T-helper 1 cell (primary cell): ENCODE measurements at regions not wholly inside any gene's neighbourhood (a gene's known extent, or its start where the extent isn't known, plus 50 kb on each side); places are given as distances from the start of the nearest gene placed in this dataset.
"Not testable (repeated sequence)": the region's sequence is repeated elsewhere in the genome, so short reads cannot be mapped to it uniquely, and the experiment has no call there.

ENCODE experiments used
- DNase-seq, 5 donors: peaks; one replicate each; pipeline ENCODE4 v3.0.0-alpha.2; 2012 to 2020

GRCh38 chr5:17829456-17829855 is 195.2 kb downstream of the TAF11L14 start:
- no peak for DNase-seq

GRCh38 chr5:17831279-17831678 is 197.0 kb downstream of the TAF11L14 start:
- no peak for DNase-seq

- no peak for DNase-seq
These were observed 198.9 kb downstream of the TAF11L14 start for GRCh38 chr5:17832949-17833745.

- no peak for DNase-seq
These were observed 203.5 kb downstream of the TAF11L14 start for GRCh38 chr5:17837757-17838156.

- no peak for DNase-seq
These were observed 204.2 kb downstream of the TAF11L14 start for GRCh38 chr5:17838469-17838868.

- no peak for DNase-seq
These were observed 205.6 kb downstream of the TAF11L14 start for GRCh38 chr5:17839848-17840247.

GRCh38 chr5:17846496-17846895 is 212.2 kb downstream of the TAF11L14 start:
- no peak for DNase-seq

- DNase-seq, result no peak
These were observed 213.0 kb downstream of the TAF11L14 start for GRCh38 chr5:17847286-17847685.

GRCh38 chr5:17852111-17852510 is 217.9 kb downstream of the TAF11L14 start:
- no peak for DNase-seq

GRCh38 chr5:17852740-17853139 is 218.5 kb downstream of the TAF11L14 start:
- DNase-seq, result no peak

- no peak for DNase-seq
These were observed 220.6 kb downstream of the TAF11L14 start for GRCh38 chr5:17854901-17855300.

GRCh38 chr5:17860660-17861315 is 226.5 kb downstream of the TAF11L14 start:
- DNase-seq, result no peak

- not testable (repeated sequence) for DNase-seq
These were observed 230.6 kb downstream of the TAF11L14 start for GRCh38 chr5:17864903-17865302.

- not testable (repeated sequence) for DNase-seq
These were observed 231.7 kb downstream of the TAF11L14 start for GRCh38 chr5:17865966-17866365.

- DNase-seq, result no peak
These were observed 237.9 kb downstream of the TAF11L14 start for GRCh38 chr5:17872204-17872603.

GRCh38 chr5:17878541-17878940 is 244.3 kb downstream of the TAF11L14 start:
- no peak for DNase-seq

GRCh38 chr5:17879276-17879675 is 245.0 kb downstream of the TAF11L14 start:
- DNase-seq, result no peak

GRCh38 chr5:17880869-17881268 is 246.6 kb downstream of the TAF11L14 start:
- DNase-seq, result no peak

GRCh38 chr5:17882760-17883488 is 248.7 kb downstream of the TAF11L14 start:
- no peak for DNase-seq

- no peak for DNase-seq
These were observed 253.9 kb downstream of the TAF11L14 start for GRCh38 chr5:17888155-17888554.

- no peak for DNase-seq
These were observed 256.2 kb downstream of the TAF11L14 start for GRCh38 chr5:17890501-17890900.

GRCh38 chr5:17891881-17892280 is 257.6 kb downstream of the TAF11L14 start:
- no peak for DNase-seq

GRCh38 chr5:17893026-17893635 is 258.9 kb downstream of the TAF11L14 start:
- DNase-seq, result no peak
